Retina (tissue), 1 donor: ENCODE measurements at regions not wholly inside any gene's neighbourhood (a gene's known extent, or its start where the extent isn't known, plus 50 kb on each side); places are given as distances from the start of the nearest gene placed in this dataset.
"Not testable (repeated sequence)": the region's sequence is repeated elsewhere in the genome, so short reads cannot be mapped to it uniquely, and the experiment has no call there.

Experiments used
- DNase-seq: peaks from one replicate; pipeline ENCODE4 v3.0.0-alpha.2; 2016

GRCh38 chr14:40340708-40341107, 908.5 kb upstream of the FBXO33 start:
- DNase-seq, result no peak

DNA sequence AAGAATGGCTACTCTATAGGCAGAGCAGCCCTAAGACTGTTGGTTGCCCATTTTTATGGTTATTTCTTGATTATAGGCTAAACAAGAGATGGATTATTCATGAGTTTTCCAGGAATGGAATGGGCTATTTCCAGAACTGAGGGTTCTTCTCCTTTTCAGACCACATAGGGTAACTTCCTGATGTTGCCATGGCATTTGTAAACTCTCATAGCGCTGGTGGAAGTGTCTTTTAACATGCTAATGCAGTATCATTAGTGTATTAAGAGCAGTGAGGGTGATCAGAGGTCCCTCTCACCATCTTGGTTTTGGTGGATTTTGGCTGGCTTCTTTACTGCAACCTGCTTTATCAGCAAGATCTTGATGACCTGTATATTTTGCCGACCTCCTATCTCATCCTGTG, 904.6 kb upstream of the FBXO33 start:
- DNase-seq, result no peak

- DNase-seq, result not testable (repeated sequence)
These were observed 894.3 kb upstream of the FBXO33 start for GRCh38 chr14:40326519-40326918.

- no peak for DNase-seq
These were observed 886.0 kb upstream of the FBXO33 start for GRCh38 chr14:40318211-40318719.

GRCh38 chr14:40317690-40318089, 885.5 kb upstream of the FBXO33 start:
- DNase-seq, result no peak

DNA sequence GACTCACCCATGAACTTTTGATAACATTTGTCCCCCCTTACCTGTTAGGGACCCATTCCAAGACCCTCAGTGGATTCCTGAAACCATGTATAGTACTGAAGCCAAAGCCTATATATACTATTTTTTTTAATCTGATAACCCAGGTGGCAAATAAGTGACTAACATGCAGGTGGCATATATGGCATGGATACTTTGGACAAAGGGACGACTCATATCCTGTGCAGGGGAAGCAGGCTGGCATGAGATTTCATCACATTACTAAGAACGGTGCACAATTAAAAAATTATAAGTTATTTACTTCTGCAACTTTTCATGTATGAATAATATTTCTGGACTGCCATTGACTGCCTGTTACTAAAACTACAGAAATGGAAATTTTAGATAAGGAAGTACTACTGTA, 880.1 kb upstream of the FBXO33 start:
- no peak for DNase-seq

GRCh38 chr14:40309124-40309523, 876.9 kb upstream of the FBXO33 start:
- no peak for DNase-seq

DNA sequence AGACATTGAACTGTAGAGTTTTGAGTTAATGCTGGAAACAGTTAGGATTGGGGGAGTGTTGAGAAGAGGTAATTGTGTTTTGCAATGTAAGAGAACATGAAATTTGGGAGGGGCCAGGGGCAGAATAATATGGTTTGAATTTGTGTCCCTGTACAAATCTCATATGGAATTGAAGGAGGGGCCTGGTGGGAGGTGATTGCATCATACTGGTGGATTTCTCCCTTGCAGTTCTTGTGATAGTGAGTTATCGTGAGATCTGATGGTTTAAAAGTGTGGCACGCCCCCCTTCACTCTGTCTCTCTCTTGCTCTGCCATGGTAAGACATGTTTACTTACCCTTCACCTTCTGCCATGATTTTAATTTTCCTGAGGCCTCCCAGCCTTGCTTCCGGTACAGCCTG, 876.0 kb upstream of the FBXO33 start:
- no peak for DNase-seq

- no peak for DNase-seq
These were observed 864.6 kb upstream of the FBXO33 start for GRCh38 chr14:40296821-40297220.

- DNase-seq, result no peak
These were observed 860.4 kb upstream of the FBXO33 start for GRCh38 chr14:40292664-40293063.

GRCh38 chr14:40282196-40282595, 850.0 kb upstream of the FBXO33 start:
- no peak for DNase-seq

GRCh38 chr14:40280652-40281051, 848.4 kb upstream of the FBXO33 start:
- DNase-seq, result no peak

DNA sequence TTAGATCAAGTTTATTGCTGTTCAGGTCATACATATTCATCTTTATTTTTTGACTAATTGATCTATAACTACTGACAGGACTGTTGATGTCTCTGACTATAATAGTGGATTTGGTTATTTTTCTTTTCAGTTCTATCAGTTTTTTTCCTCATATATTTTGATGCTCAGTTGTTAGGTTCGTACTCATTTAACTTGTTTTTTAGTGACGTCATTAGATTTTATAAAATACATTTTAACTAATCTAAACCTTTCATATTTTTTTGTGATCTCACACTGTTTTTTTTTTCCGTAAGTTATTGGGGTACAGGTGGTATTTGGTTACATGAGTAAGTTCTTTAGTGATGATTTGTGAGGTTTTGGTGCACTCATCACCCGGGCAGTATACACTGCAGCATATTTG, 841.2 kb upstream of the FBXO33 start:
- no peak for DNase-seq

GRCh38 chr14:40271480-40271879, 839.2 kb upstream of the FBXO33 start:
- DNase-seq, result no peak

DNA sequence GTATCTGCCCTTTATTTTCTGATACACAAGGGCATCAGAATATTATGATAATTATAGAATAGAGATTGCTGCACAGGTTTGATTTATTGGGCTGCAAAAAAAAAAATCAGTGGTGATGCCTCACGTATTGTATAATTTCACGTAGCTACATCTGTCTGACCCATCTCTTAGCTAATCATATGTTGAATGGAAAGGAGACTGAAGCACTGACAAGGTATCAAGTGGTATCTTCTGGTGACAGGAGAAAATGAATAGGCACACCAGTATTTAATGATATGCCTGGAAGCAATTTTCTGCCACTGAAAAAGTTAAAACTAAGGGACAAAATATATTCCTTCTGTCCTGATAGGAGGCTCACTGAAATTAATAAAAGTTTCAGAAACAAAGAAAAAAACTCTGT, 837.2 kb upstream of the FBXO33 start:
- no peak for DNase-seq

GRCh38 chr14:40268236-40268635, 836.0 kb upstream of the FBXO33 start:
- no peak for DNase-seq

DNA sequence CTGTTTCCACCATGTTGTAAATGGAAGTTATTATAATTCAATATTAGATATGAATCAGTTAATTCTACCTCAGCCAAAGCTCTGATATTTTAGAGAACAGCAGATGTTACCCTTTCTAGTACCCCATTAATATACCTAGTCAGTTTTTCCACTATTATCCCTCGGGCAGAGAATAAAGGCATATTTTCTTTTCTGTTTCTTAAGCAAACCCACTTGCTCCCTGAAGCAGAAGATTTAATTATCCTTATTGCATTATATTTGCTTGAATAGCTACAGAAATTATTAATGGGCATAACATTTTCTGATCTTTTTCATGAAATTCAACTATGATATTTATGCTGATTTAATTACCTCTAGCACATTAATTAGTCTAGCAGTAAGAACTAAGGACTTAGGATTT, 832.9 kb upstream of the FBXO33 start:
- DNase-seq, result peak; percentile 14

GRCh38 chr14:40252817-40253447, 820.7 kb upstream of the FBXO33 start:
- DNase-seq, result no peak

DNA sequence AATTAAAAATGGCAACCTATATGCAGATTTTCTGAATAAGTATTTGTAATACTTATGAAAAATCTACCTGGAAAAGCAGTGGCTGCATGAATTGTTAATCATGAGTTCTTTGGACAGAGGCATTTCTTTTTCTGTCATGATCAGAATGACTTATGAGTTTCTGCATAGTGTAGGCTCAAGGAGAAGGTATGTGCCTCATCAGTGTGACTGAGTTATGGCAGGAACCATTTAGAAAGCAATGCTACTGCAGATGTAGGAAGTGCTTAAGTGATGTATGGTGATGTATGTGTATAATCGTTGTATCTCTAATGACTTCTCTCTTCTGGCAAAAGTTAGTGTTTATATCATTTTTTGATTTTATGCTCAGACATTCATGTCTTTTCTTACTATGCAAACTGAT, 816.4 kb upstream of the FBXO33 start:
- DNase-seq, result no peak

GRCh38 chr14:40240245-40240859, 808.1 kb upstream of the FBXO33 start:
- no peak for DNase-seq

GRCh38 chr14:40232302-40232701, 800.1 kb upstream of the FBXO33 start:
- no peak for DNase-seq

- no peak for DNase-seq
These were observed 797.4 kb upstream of the FBXO33 start for GRCh38 chr14:40229676-40230075.

DNA sequence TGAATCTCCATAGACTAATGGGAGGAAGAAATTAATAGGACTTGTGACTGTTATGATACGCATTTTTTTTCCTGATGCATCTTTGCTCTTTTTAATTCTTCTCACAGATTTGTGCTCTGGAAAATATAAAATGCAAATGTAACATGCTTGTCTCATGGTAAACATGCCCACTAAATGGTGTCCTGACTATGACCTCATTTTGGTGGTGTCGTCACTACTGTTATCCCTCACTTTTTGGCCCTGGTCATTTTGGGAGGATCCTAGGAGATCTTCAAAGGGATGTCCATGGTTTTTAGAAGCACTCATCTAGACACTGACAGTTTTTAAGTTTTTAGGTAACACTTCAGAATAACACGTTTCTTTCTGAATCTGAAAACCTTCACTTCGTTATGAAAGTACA, 790.8 kb upstream of the FBXO33 start:
- no peak for DNase-seq

- no peak for DNase-seq
These were observed 789.2 kb upstream of the FBXO33 start for GRCh38 chr14:40221428-40221827.

DNA sequence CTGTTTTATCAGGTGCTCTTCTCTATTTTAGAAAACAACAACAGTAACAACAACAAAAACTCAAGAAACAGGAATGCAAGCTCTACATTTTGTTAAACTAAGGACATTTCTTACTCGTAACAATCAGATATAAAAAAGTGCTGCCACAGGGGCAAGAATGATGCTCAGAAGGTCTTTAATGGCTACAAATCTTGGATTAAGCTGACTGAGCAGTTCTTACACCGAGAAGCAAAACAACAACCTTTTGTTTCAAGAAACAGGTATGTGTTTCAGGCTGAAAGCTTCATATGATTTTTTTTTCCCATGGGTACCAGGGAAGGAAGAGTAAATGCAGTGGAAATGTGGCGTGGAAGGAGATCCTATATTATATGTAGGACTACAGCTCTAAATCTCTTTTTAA, 786.8 kb upstream of the FBXO33 start:
- DNase-seq, result no peak
